Fibroblast of lung (primary cell): ENCODE measurements at regions not wholly inside any gene's neighbourhood (a gene's known extent, or its start where the extent isn't known, plus 50 kb on each side); places are given as distances from the start of the nearest gene placed in this dataset.

Source experiments
- DNase-seq, 2 donors: peaks; one replicate each; pipeline versions ENCODE4 v3.0.0 to v3.0.0-alpha.2; 2010; ENCODE audit warnings: low read depth in 2 of 2
- H2AFZ ChIP-seq: 2 replicates; pipeline ENCODE4 v1.5.1; 2012; ENCODE audit warnings: low read length, control low read depth, inconsistent platforms
- H3K27ac ChIP-seq: 2 replicates; pipeline ENCODE4 v1.5.1; 2011; ENCODE audit warnings: low read length, control low read depth; ENCODE audit not compliant: insufficient read depth
- H3K27me3 ChIP-seq: 2 replicates; pipeline ENCODE4 v1.5.1; 2011; ENCODE audit warnings: mild to moderate bottlenecking, low read length; ENCODE audit not compliant: control insufficient read depth, insufficient read depth
- H3K36me3 ChIP-seq: 2 replicates; pipeline ENCODE4 v1.5.1; 2011; ENCODE audit warnings: low read length; ENCODE audit not compliant: control insufficient read depth, insufficient read depth
- H3K4me1 ChIP-seq: 2 replicates; pipeline ENCODE4 v1.5.1; 2011; ENCODE audit warnings: low read length; ENCODE audit not compliant: control insufficient read depth, insufficient read depth; ENCODE audit errors: extremely low read depth
- H3K4me2 ChIP-seq: 2 replicates; pipeline ENCODE4 v1.5.1; 2011; ENCODE audit warnings: low read length, control low read depth; ENCODE audit not compliant: insufficient read depth; ENCODE audit errors: extremely low read depth
- H3K4me3 ChIP-seq, 4 experiments: fragments of 200-600 bp in 1 of 4; sonication (generic) in 1 of 4; replicated peaks in 1 of 4; 2 replicates each; pipeline ENCODE4 v1.5.1; 2011 to 2016; ENCODE audit warnings: low read length in 4 of 4, low read depth in 3 of 4, mild to moderate bottlenecking in 3 of 4, control low read depth in 2 of 4, inconsistent platforms in 1 of 4, mixed read lengths in 1 of 4; ENCODE audit not compliant: insufficient read depth in 1 of 4; ENCODE audit errors: control extremely low read depth in 1 of 4
- H3K79me2 ChIP-seq: 2 replicates; pipeline ENCODE4 v1.5.1; 2012; ENCODE audit warnings: mild to moderate bottlenecking, low read length, inconsistent platforms; ENCODE audit not compliant: control insufficient read depth, insufficient read depth
- H3K9ac ChIP-seq: 2 replicates; pipeline ENCODE4 v1.5.1; 2011; ENCODE audit warnings: mild to moderate bottlenecking, low read length, control low read depth; ENCODE audit not compliant: insufficient read depth
- H3K9me3 ChIP-seq: 2 replicates; pipeline ENCODE4 v1.5.1; 2012; ENCODE audit warnings: low read depth, low read length; ENCODE audit not compliant: control insufficient read depth, insufficient read depth
- H4K20me1 ChIP-seq: 2 replicates; pipeline ENCODE4 v1.5.1; 2011; ENCODE audit warnings: low read length; ENCODE audit not compliant: control insufficient read depth, insufficient read depth; ENCODE audit errors: extremely low read depth
- CTCF ChIP-seq, 2 donors: IDR thresholded peaks in 1 of 2; conservative IDR thresholded peaks in 1 of 2; 1 replicate in 1 of 2; 2 replicates in 1 of 2; pipeline ENCODE4 v1.5.1; 2011 to 2012; ENCODE audit warnings: low read length in 2 of 2, control low read depth in 1 of 2, inconsistent platforms in 1 of 2, low read depth in 1 of 2, mild to moderate bottlenecking in 1 of 2
- EZH2 ChIP-seq: IDR thresholded peaks from 2 replicates; pipeline ENCODE4 v1.5.1; 2012; ENCODE audit warnings: low read length, control low read depth, mild to moderate bottlenecking; ENCODE audit errors: missing control alignments

GRCh38 chr1:30171537-30172298 is 551.7 kb downstream of the MATN1 start:
- Histone ChIP-seq H2AFZ (no peak overlapping the region), H4K20me1 (no peaks in the 10 kb centered on the region), H3K4me2 (no peak overlapping the region), H3K27me3 (no peaks in the 10 kb centered on the region), H3K36me3 (no peaks in the 10 kb centered on the region), H3K9ac (no peak overlapping the region), H3K9me3 (no peaks in the 10 kb centered on the region), H3K4me3 (no peak overlapping the region), H3K27ac (no peak overlapping the region), H3K4me1 (no peaks in the 10 kb centered on the region), H3K79me2 (no peaks in the 10 kb centered on the region)
- no peak for DNase-seq
- no peak for TF ChIP-seq CTCF (conservative IDR thresholded peaks at IDR 0.05 in 1 of 2, IDR thresholded peaks at IDR 0.05 in 1 of 2; ENCODE audit: low read depth in 1 of 2, low read length in 2 of 2)
- TF ChIP-seq EZH2, result no peak

GRCh38 chr1:30169269-30169668 is 554.1 kb downstream of the MATN1 start:
- H3K79me2 ChIP-seq, result no peaks in the 10 kb centered on the region
- no peak overlapping the region for H3K27ac ChIP-seq
- no peaks in the 10 kb centered on the region for H4K20me1 ChIP-seq
- no peaks in the 10 kb centered on the region for H3K9me3 ChIP-seq
- no peak overlapping the region for H3K9ac ChIP-seq
- TF ChIP-seq CTCF (conservative IDR thresholded peaks at IDR 0.05 in 1 of 2, IDR thresholded peaks at IDR 0.05 in 1 of 2; ENCODE audit: low read depth in 1 of 2, low read length in 2 of 2) (no peak), EZH2 (no peak)
- no peak for DNase-seq
- no peaks in the 10 kb centered on the region for H3K27me3 ChIP-seq
- no peak overlapping the region for H2AFZ ChIP-seq
- H3K4me1 ChIP-seq, result no peaks in the 10 kb centered on the region
- H3K4me2 ChIP-seq, result no peak overlapping the region
- no peaks in the 10 kb centered on the region for H3K36me3 ChIP-seq
- no peak overlapping the region for H3K4me3 ChIP-seq

- H3K9me3 ChIP-seq, result no peaks in the 10 kb centered on the region
- TF ChIP-seq CTCF (conservative IDR thresholded peaks at IDR 0.05 in 1 of 2, IDR thresholded peaks at IDR 0.05 in 1 of 2; ENCODE audit: low read depth in 1 of 2, low read length in 2 of 2), result no peak
- no peaks in the 10 kb centered on the region for H3K4me1 ChIP-seq
- no peak overlapping the region for H2AFZ ChIP-seq
- no peak for DNase-seq
- H4K20me1 ChIP-seq, result no peaks in the 10 kb centered on the region
- no peaks in the 10 kb centered on the region for H3K27me3 ChIP-seq
- no peak overlapping the region for H3K27ac ChIP-seq
- H3K9ac ChIP-seq, result no peak overlapping the region
- no peaks in the 10 kb centered on the region for H3K36me3 ChIP-seq
- H3K4me2 ChIP-seq, result no peak overlapping the region
- no peaks in the 10 kb centered on the region for H3K79me2 ChIP-seq
- H3K4me3 ChIP-seq, result no peak overlapping the region
Observed at GRCh38 chr1:30166174-30166573, 557.2 kb downstream of the MATN1 start.
